ENCODE measurements at regions not wholly inside any gene's neighbourhood (a gene's known extent, or its start where the extent isn't known, plus 50 kb on each side); places are given as distances from the start of the nearest gene placed in this dataset.

DNA sequence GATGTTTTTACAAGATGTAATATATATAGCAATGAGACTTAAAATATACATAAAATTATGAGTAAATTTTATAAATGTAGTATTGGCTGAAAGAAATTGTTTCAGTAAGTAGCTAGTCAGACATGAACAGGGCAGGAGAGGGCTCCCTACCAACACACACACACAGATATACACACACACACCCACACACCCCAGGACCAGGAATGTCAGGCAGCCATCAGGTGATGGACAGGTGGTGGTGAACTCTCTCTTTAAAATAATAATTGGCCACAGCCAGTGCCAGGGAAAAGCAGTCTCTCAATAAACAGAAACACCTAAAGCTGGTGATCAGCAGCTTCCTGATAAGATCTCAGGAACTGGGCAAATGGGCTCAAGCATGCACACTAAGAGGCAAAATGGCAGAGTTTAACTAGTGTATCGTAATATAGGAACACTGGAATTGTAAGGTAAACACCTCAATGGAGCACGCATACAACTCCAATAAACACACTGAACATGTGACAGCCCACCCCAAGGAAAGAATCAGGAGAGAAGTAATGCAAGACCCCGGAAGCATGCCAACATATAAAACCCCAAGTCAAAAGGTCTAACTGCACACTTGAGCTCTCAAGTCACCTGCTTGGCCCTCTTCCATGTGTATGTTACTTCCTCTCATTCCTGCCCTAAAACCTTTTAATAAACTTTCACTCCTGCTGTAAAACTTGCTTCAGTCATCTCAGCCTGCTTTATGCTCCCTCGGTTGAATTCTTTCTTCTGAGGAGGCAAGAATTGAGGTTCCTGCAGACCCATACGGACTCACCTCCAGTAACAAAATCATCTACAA is 1034.1 kb upstream of the SEMA6D start:
- TF ChIP-seq, protein P1, sequence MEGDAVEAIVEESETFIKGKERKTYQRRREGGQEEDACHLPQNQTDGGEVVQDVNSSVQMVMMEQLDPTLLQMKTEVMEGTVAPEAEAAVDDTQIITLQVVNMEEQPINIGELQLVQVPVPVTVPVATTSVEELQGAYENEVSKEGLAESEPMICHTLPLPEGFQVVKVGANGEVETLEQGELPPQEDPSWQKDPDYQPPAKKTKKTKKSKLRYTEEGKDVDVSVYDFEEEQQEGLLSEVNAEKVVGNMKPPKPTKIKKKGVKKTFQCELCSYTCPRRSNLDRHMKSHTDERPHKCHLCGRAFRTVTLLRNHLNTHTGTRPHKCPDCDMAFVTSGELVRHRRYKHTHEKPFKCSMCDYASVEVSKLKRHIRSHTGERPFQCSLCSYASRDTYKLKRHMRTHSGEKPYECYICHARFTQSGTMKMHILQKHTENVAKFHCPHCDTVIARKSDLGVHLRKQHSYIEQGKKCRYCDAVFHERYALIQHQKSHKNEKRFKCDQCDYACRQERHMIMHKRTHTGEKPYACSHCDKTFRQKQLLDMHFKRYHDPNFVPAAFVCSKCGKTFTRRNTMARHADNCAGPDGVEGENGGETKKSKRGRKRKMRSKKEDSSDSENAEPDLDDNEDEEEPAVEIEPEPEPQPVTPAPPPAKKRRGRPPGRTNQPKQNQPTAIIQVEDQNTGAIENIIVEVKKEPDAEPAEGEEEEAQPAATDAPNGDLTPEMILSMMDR (IDR thresholded peaks at IDR 0.05): no peak
- TF ChIP-seq POLR2A (IDR thresholded peaks at IDR 0.05): no peak

All from body of pancreas (tissue), 4 donors.